ENCODE measurements at regions not wholly inside any gene's neighbourhood (a gene's known extent, or its start where the extent isn't known, plus 50 kb on each side); places are given as distances from the start of the nearest gene placed in this dataset.
"Not testable (repeated sequence)": the region's sequence is repeated elsewhere in the genome, so short reads cannot be mapped to it uniquely, and the experiment has no call there.

DNA sequence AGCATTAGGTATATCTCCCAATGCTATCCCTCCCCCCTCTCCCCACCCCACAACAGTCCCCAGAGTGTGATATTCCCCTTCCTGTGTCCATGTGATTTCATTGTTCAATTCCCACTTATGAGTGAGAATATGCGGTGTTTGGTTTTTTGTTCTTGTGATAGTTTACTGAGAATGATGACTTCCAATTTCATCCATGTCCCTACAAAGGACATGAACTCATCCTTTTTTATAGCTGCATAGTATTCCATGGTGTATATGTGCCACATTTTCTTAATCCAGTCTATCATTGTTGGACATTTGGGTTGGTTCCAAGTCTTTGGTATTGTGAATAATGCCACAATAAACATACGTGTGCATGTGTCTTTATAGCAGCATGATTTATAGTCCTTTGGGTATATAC is 194.6 kb upstream of the WSB1 start:
- TF ChIP-seq POLR2A (IDR thresholded peaks at IDR 0.05), result not testable (repeated sequence)
- TF ChIP-seq, protein P1, sequence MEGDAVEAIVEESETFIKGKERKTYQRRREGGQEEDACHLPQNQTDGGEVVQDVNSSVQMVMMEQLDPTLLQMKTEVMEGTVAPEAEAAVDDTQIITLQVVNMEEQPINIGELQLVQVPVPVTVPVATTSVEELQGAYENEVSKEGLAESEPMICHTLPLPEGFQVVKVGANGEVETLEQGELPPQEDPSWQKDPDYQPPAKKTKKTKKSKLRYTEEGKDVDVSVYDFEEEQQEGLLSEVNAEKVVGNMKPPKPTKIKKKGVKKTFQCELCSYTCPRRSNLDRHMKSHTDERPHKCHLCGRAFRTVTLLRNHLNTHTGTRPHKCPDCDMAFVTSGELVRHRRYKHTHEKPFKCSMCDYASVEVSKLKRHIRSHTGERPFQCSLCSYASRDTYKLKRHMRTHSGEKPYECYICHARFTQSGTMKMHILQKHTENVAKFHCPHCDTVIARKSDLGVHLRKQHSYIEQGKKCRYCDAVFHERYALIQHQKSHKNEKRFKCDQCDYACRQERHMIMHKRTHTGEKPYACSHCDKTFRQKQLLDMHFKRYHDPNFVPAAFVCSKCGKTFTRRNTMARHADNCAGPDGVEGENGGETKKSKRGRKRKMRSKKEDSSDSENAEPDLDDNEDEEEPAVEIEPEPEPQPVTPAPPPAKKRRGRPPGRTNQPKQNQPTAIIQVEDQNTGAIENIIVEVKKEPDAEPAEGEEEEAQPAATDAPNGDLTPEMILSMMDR (IDR thresholded peaks at IDR 0.05), result not testable (repeated sequence)

Measured in body of pancreas (tissue), 4 donors.